Stomach (tissue), 4 donors: ENCODE measurements at regions not wholly inside any gene's neighbourhood (a gene's known extent, or its start where the extent isn't known, plus 50 kb on each side); places are given as distances from the start of the nearest gene placed in this dataset.

Experiments
- CTCF ChIP-seq, 7 experiments: fragments of 450-650 bp in 4 of 7; fragments of 200-600 bp in 3 of 7; sonication (generic) in 3 of 7; IDR thresholded peaks; one replicate each; pipeline ENCODE4 v1.5.1; 2016 to 2019; ENCODE audit warnings: antibody characterized with exemption in 7 of 7, control low read depth in 2 of 7, mild to moderate bottlenecking in 1 of 7
- EP300 ChIP-seq: sonication (generic); formaldehyde crosslinking; IDR thresholded peaks from one replicate; pipeline ENCODE4 v1.6.1; 2017; ENCODE audit warnings: antibody characterized with exemption
- POLR2AphosphoS5 ChIP-seq, 3 donors: sonication (generic); formaldehyde crosslinking; IDR thresholded peaks; one replicate each; pipeline ENCODE4 v1.6.1; 2016; ENCODE audit warnings: antibody characterized with exemption in 3 of 3

- TF ChIP-seq EP300 = no peak
- TF ChIP-seq POLR2AphosphoS5 (IDR thresholded peaks at IDR 0.05) = no peak
- TF ChIP-seq CTCF (IDR thresholded peaks at IDR 0.05) = no peak
Observed at GRCh38 chr19:5265260-5265659, 75.4 kb downstream of the PTPRS start.
